HG02571 (cell line): ENCODE measurements at regions not wholly inside any gene's neighbourhood (a gene's known extent, or its start where the extent isn't known, plus 50 kb on each side); places are given as distances from the start of the nearest gene placed in this dataset.
"Not testable (repeated sequence)": the region's sequence is repeated elsewhere in the genome, so short reads cannot be mapped to it uniquely, and the experiment has no call there.

Experiments
- ATAC-seq: cut with Tn5 transposase; IDR thresholded peaks from one replicate; pipeline ENCODE4 v1.9.1; 2021; ENCODE audit warnings: mild to moderate bottlenecking, moderate library complexity; ENCODE audit not compliant: unreplicated experiment

DNA sequence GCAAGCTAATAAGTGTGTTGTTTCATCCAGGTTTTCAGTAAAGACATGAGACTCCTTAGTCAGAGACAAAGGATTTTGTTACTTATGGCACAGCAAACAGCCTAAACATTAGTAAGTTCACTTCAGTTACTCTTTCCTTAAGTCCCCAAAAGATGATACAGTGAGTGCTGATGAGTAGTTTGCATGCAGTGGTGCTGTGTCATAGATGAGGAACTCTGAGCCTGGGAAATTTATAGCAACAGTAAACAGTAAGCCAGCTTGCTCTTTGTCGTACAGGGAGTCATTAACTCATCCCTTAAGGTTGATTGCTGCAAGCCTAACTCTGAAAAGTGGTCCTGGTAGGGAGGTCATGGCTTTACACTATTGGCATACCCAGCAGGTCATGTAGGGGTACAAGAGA, 208.6 kb upstream of the OR4E1 start:
- ATAC-seq: no peak

DNA sequence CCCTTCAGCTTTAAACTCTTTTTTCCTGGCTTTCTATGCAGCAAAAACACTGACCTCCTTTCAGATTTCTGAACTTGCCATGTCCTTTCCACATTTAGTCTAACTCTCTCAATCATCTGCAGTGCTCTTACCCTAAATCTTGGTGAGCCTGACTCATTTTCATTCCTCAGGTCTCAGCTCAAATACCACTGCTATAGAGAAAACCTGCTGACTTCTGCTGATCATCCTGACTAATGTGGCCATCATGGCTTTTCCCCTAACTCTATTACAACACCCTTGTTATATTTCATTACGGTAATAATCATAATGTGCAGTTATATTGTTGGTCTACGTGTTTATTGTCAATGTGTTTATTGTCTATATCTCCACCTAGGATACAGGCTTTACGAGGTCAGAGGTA, 207.3 kb upstream of the OR4E1 start:
- ATAC-seq: no peak

DNA sequence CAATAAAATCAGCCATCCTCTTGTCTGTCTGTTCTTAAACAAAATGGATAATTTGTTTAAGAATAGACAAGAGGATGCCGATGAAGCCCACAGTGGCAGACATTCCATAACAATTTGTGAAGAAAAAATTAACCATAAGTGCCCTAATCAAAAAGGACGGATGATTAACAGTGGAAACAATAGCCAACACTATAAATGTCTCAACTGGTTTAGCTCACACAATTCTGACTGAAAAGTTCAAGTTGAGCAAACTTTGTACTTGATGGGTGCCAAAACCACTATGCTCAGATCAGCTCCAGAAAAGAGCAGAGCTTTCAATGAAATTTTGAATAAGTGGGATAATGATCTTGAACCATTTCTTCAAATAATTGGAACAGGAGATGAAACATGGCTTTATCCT, 202.2 kb upstream of the OR4E1 start:
- ATAC-seq: no peak

- no peak for ATAC-seq
Measured at GRCh38 chr14:21874946-21875345, 201.3 kb upstream of the OR4E1 start.

DNA sequence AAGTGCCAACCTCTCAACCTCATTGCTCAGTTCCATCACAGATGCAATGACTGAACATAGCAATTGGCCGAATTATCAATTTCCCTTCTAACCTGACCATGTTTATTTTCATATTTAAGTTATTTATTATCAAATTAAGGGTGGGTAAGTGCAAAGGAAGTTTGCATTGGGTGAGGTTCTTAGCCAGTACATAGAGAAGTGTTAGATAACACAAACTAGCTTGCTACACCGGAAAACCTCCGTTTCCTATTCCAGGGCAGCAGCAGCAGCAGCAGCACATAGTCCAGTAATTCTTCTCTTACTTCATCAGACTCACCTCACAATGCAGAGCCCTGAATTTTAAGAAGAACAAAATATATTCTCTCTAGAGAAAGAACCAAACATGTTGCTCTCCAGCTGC, 200.5 kb upstream of the OR4E1 start:
- no peak for ATAC-seq

GRCh38 chr14:21868442-21869046, 194.9 kb upstream of the OR4E1 start:
- ATAC-seq: no peak

GRCh38 chr14:21867541-21867940, 193.9 kb upstream of the OR4E1 start:
- no peak for ATAC-seq

DNA sequence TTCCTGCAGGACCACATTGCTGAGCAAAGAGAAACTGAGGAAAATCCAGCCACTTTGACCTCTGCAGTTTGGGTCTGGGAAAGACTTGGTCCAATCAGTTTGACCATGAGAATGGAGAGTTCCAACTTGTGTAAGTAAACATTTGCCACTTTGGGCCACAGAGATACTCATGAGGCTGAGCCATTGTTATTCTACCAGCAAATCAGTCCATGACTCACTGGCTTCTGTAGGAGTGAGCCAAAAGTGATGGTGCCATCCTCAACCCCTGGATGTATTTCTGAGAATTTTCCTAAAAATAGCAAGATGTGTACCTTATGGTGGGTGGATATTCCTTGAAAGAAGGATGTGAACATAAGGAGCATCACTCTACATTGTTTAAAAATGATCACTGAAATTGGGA, 192.9 kb upstream of the OR4E1 start:
- no peak for ATAC-seq

DNA sequence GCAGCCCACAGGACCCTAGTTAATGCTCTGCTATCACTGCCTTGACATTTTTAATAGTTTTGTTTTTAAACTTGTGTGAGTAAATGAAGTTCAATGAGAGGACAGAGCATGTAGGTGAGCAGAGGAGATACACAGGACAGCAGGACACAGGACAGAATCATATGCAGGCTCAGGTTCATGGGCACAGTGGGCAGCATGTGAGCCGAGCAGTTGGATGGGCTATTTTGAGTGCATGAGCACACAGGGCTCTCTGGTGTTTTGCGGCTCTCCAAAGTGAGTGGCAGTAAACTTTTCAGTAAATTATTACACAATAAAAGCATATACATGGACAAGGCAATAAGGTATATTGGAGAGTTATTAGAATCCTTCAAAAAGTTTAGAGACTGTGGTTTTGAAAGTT, 189.7 kb upstream of the OR4E1 start:
- no peak for ATAC-seq

GRCh38 chr14:21861153-21861552, 187.5 kb upstream of the OR4E1 start:
- ATAC-seq: no peak

DNA sequence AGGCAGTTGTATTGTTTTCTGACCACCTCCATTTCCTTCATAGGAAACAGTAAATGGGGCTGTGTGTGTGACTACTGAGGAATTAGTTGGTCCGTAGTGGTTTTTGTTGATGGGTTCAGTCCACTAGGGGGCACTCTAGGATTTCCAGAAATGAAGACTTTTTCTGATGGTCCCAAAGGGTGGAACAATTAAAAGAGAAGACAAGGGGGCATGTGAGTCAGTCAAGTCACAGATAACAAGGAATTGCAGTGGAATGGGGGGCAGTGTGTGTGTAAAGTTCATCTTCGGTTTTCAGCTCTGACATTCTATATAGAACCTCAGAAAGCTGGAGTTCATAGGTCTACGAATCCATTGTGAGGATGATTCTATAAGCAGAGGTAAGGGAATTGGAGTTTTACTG, 186.6 kb upstream of the OR4E1 start:
- no peak for ATAC-seq

GRCh38 chr14:21852775-21853174, 179.2 kb upstream of the OR4E1 start:
- ATAC-seq: no peak

- no peak for ATAC-seq
Measured at GRCh38 chr14:21852061-21852664, 178.5 kb upstream of the OR4E1 start.

DNA sequence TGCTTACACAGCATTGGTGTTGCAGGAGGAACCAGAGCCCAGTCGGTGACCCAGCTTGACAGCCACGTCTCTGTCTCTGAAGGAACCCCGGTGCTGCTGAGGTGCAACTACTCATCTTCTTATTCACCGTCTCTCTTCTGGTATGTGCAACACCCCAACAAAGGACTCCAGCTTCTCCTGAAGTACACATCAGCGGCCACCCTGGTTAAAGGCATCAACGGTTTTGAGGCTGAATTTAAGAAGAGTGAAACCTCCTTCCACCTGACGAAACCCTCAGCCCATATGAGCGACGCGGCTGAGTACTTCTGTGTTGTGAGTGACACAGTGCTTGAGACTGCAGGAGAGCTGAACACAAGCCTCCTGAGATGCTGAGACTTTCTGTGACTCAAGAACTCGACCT, 173.3 kb upstream of the OR4E1 start:
- ATAC-seq: not testable (repeated sequence)

DNA sequence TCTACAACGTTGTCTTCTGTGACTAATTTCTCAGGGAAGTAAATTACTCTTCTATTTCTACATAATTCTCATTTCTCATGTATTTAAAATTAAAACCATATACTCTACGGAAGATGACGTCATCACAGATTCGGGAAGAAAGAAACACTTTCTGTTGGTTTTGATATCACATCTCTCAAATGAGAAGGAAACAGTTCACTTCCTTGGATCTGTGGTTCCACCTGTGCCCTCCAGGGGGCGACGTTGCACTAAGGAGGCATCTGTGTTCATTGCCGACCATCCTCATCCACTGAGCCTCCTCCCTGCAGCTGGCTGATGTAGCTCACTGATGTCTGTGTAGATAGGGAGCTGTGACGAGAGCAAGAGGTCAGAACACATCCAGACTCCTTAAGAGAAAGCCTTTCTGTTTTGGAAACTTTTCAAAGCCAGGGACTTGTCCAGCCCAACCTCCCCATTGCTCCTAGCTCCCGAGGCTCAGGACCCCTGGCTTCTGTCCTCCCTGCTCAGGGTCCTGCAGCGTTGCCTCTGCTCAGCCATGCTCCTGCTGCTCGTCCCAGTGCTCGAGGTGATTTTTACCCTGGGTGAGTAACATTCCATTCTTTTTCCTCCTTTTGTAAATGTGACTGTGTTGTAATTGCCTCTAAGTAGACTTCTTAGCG, 172.7 kb upstream of the OR4E1 start:
- no peak for ATAC-seq

DNA sequence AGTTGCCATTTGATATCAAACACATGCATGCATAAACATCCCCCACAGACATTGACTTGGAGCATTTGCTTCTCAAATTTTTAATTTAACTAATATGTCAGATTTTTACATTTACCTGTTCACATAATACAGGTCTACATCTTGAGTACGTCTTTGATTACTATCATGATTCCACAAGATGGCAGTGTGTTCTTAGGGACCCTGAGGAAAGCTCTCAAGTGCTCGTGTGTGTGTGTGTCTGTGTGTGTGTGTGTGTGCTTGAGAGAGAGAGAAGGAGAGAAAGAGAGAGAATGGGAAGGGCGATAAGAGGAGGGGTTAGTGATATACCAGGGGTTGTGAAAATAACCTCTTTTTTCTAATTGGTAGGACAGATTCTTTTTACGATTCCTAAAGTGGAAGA, 167.1 kb upstream of the OR4E1 start:
- no peak for ATAC-seq

GRCh38 chr14:21833836-21834235, 160.2 kb upstream of the OR4E1 start:
- no peak for ATAC-seq

- no peak for ATAC-seq
Measured at GRCh38 chr14:21825845-21826244, 152.2 kb upstream of the OR4E1 start.

- ATAC-seq: no peak
Measured at GRCh38 chr14:21825149-21825743, 151.6 kb upstream of the OR4E1 start.

DNA sequence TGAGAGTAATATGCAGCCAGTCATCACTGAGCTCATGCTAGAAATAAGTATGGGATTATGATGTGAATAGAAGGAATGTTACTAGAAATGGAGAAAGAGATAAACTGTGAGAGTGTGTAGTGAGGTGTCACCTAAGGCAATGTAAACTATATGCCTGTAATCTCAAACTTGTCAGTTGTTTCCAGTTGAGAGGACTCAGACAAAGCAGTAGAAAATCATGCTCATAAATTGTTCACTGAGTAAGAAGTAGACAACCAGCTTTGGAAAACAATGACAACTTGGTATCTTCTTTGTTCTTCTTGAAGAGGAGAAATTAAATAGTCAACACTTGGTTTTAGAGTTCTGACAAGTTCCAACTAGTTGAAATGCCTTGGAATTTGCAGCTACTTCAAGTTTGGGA, 148.5 kb upstream of the OR4E1 start:
- no peak for ATAC-seq

DNA sequence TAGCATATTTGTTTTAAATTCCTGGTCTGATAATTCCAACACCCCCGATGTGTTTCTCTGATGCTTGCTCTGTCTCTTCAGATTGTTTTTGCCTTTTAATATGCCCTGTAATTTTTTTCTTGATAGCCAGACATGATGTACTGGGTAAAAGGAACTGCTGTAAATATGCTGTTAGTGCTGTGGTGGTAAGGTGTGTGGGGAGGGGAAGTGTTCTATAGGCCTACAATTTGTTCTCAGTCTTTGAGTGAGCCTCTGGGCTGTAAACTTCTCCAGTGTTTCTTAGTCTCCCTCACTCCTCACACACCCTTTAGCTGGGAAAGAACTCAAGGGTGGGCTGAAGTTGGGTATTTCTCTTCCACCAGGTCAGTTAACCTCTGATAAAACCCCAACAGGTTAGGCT, 147.0 kb upstream of the OR4E1 start:
- no peak for ATAC-seq

- not testable (repeated sequence) for ATAC-seq
Measured at GRCh38 chr14:21819891-21820290, 146.3 kb upstream of the OR4E1 start.
